ENCODE measurements at regions not wholly inside any gene's neighbourhood (a gene's known extent, or its start where the extent isn't known, plus 50 kb on each side); places are given as distances from the start of the nearest gene placed in this dataset.

- no peak for DNase-seq (ENCODE audit: low read depth)
- H3K4me3 ChIP-seq (replicated peaks; ENCODE audit: low read depth, low read length): no peak overlapping the region
- TF ChIP-seq, protein P1, sequence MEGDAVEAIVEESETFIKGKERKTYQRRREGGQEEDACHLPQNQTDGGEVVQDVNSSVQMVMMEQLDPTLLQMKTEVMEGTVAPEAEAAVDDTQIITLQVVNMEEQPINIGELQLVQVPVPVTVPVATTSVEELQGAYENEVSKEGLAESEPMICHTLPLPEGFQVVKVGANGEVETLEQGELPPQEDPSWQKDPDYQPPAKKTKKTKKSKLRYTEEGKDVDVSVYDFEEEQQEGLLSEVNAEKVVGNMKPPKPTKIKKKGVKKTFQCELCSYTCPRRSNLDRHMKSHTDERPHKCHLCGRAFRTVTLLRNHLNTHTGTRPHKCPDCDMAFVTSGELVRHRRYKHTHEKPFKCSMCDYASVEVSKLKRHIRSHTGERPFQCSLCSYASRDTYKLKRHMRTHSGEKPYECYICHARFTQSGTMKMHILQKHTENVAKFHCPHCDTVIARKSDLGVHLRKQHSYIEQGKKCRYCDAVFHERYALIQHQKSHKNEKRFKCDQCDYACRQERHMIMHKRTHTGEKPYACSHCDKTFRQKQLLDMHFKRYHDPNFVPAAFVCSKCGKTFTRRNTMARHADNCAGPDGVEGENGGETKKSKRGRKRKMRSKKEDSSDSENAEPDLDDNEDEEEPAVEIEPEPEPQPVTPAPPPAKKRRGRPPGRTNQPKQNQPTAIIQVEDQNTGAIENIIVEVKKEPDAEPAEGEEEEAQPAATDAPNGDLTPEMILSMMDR (IDR thresholded peaks at IDR 0.05; ENCODE audit: low read length, missing control alignments): no peak
These were observed 52.4 kb upstream of the FICD start for GRCh38 chr12:108462686-108463085.

GRCh38 chr12:108461058-108461660, 53.9 kb upstream of the FICD start:
- TF ChIP-seq, protein P1 (IDR thresholded peaks at IDR 0.05; ENCODE audit: low read length, missing control alignments): no peak
- no peak overlapping the region for H3K4me3 ChIP-seq (replicated peaks; ENCODE audit: low read depth, low read length)
- DNase-seq (ENCODE audit: low read depth): no peak

DNA sequence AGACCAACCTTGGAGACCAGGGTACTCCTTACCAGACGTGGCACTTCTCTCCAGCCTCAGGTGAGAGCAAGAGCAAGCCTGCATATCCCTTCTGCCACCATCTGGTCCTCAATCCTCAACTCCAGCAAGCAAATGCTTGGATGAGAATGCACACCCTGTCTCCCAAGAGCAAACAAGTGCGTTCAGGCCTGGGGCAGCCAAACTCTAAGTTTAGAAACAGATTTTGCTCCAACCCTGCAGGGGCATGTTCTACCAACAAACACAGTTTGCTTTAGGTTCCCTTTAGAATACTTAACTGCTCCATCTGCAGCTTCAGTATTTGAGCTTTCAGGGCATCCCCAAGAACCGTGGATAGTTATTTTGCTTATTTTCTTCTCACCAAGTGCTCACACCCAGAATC, 55.9 kb upstream of the FICD start:
- TF ChIP-seq, protein P1 (IDR thresholded peaks at IDR 0.05; ENCODE audit: low read length, missing control alignments): no peak
- no peak for DNase-seq (ENCODE audit: low read depth)
- no peak overlapping the region for H3K4me3 ChIP-seq (replicated peaks; ENCODE audit: low read depth, low read length)

- no peak for DNase-seq (ENCODE audit: low read depth)
- TF ChIP-seq, protein P1 (IDR thresholded peaks at IDR 0.05; ENCODE audit: low read length, missing control alignments): no peak
- H3K4me3 ChIP-seq (replicated peaks; ENCODE audit: low read depth, low read length): no peak overlapping the region
These were observed 57.2 kb upstream of the FICD start for GRCh38 chr12:108457734-108458361.

GRCh38 chr12:108457006-108457733, 57.9 kb upstream of the FICD start:
- DNase-seq (ENCODE audit: low read depth): peak; percentile 69
- H3K4me3 ChIP-seq (replicated peaks; ENCODE audit: low read depth, low read length): no peak overlapping the region
- TF ChIP-seq, protein P1 (IDR thresholded peaks at IDR 0.05; ENCODE audit: low read length, missing control alignments): peak; percentile 77

DNA sequence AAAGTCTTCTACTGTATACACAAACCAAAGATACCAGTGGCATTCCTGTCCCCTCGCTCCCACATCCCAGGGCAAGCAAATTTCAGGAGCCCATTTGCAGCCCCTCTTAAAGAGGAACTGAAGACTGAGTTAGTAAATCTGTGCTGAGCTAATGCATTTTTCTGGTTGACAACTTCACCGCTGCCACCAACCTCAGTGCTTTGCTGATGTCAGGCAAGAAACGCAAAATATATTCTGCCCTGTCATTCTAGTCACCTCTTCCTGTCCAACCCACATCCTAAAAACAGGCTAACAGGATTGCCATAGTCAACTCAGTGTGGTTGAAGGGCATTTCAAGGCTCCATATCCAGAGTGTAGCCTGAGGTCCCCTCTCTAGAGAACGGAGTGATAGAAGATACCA, 59.4 kb upstream of the FICD start:
- DNase-seq (ENCODE audit: low read depth): no peak
- no peak overlapping the region for H3K4me3 ChIP-seq (replicated peaks; ENCODE audit: low read depth, low read length)
- TF ChIP-seq, protein P1 (IDR thresholded peaks at IDR 0.05; ENCODE audit: low read length, missing control alignments): no peak
